ENCODE measurements at regions not wholly inside any gene's neighbourhood (a gene's known extent, or its start where the extent isn't known, plus 50 kb on each side); places are given as distances from the start of the nearest gene placed in this dataset.

DNA sequence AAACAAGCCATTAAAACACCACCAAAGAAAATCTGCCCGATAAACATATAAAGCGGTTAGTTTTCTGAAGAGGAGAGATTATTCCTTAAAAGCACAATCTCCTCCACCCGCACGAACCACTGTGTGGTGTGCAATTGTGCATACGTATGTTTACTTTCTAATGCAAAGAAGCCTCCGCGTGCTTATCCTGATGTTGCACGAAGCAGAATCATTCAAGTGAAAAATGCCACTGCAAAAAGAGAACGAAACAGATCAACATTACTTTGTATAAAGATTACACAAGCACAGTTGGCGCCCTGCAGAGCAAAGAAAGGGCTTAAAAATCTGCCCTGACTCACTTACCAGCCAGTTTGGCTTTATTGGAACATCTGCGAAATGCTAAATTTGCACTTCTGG, 166.8 kb downstream of the ZNF281 start:
- H3K9me3 ChIP-seq (ENCODE audit: insufficient read depth, low read length, severe bottlenecking), result no peaks in the 10 kb centered on the region
- H3K4me2 ChIP-seq (ENCODE audit: insufficient read depth, low read length), result no peak overlapping the region
- H3K9ac ChIP-seq (ENCODE audit: low read depth, low read length), result no peak overlapping the region
- peaks cover 20% of the 10 kb centered on the region for H3K27me3 ChIP-seq (ENCODE audit: insufficient read depth, low read length, poor library complexity)
- TF ChIP-seq EZH2 (IDR thresholded peaks at IDR 0.05; ENCODE audit: borderline replicate concordance, low read depth, low read length, severe bottlenecking), result no peak
- TF ChIP-seq, protein P1, sequence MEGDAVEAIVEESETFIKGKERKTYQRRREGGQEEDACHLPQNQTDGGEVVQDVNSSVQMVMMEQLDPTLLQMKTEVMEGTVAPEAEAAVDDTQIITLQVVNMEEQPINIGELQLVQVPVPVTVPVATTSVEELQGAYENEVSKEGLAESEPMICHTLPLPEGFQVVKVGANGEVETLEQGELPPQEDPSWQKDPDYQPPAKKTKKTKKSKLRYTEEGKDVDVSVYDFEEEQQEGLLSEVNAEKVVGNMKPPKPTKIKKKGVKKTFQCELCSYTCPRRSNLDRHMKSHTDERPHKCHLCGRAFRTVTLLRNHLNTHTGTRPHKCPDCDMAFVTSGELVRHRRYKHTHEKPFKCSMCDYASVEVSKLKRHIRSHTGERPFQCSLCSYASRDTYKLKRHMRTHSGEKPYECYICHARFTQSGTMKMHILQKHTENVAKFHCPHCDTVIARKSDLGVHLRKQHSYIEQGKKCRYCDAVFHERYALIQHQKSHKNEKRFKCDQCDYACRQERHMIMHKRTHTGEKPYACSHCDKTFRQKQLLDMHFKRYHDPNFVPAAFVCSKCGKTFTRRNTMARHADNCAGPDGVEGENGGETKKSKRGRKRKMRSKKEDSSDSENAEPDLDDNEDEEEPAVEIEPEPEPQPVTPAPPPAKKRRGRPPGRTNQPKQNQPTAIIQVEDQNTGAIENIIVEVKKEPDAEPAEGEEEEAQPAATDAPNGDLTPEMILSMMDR (IDR thresholded peaks at IDR 0.05; ENCODE audit: borderline replicate concordance, extremely low read depth, low read length, poor library complexity, severe bottlenecking), result no peak
- no peaks in the 10 kb centered on the region for H3K36me3 ChIP-seq (ENCODE audit: insufficient read depth, low read length)
- H3K4me3 ChIP-seq (ENCODE audit: low read depth in 1 of 2, low read length in 2 of 2), result no peak overlapping the region
- no peak overlapping the region for H2AFZ ChIP-seq (ENCODE audit: low read depth, low read length)
- no peaks in the 10 kb centered on the region for H3K4me1 ChIP-seq (ENCODE audit: insufficient read depth, low read length)
- H3K79me2 ChIP-seq (ENCODE audit: insufficient read depth, low read length), result no peaks in the 10 kb centered on the region
- no peaks in the 10 kb centered on the region for H4K20me1 ChIP-seq (ENCODE audit: insufficient read depth, low read length)
- DNase-seq (no peak), ATAC-seq (ENCODE audit: insufficient read depth, low read depth) (no peak)
- H3K27ac ChIP-seq (ENCODE audit: low read length), result no peak overlapping the region

DNA sequence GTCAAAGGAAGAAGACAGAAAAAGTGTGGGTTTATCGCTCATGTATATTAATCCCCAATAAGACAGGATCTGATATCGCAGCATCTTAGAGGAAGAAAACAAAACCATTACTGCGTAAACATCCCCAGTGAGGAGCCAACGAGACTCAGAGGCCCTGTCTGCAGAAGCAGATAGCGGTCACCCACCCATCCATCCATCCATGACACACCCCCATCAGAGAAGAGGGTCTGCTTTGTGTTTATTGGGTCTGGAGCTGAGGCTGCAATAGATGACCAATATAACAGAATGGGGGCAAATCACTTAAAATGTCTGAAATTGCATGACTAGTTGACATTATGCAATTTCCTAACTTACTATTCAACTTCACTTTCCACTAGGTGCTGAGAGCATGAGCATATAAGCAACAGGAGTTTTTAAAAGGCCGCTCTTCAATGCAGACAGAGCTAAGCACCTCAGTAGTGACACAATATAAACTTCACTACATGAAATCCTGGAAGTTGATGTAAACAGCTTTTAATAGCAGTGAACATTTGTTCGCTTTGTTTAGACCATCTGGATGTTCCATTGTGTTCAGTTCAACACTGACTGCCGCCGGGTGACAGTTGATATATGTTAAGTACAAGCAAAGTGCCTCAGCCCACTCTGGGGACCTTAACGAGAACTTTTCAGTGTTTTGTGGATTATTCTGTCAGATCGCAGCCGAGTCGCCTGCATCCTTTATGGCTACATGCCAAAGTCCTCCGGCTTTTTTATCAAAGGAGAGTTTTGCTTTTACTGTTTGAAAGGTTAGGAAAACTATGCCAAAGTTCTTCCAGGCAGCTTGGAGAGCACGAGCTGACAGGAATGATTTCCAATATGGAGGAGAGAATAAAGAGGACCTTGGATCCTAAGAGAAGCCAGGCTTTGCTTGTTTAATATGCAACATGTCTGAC, 167.5 kb downstream of the ZNF281 start:
- Histone ChIP-seq H4K20me1 (ENCODE audit: insufficient read depth, low read length) (no peaks in the 10 kb centered on the region), H3K9ac (ENCODE audit: low read depth, low read length) (no peak overlapping the region)

DNA sequence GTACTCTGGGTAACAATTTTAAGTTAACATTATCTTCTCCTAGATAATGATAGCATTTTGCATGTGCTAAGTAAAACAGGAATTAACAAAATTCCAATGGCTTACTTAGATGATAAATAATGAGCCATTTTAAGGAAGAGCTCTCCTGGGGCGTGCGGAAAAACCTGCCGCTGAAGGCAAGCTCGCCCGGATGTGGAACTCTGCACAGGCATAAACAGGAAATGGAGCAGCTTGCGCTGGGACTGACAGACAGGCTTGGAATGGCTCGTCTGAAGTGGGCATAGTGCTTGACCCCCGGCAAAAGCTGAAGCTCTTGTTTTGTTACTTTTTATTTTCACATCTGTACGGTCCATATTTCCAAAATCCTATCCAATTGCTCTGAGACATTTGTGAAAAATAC, 169.2 kb downstream of the ZNF281 start:
- no peak overlapping the region for H3K4me2 ChIP-seq (ENCODE audit: insufficient read depth, low read length)
- TF ChIP-seq EZH2 (IDR thresholded peaks at IDR 0.05; ENCODE audit: borderline replicate concordance, low read depth, low read length, severe bottlenecking), result no peak
- TF ChIP-seq, protein P1 (IDR thresholded peaks at IDR 0.05; ENCODE audit: borderline replicate concordance, extremely low read depth, low read length, poor library complexity, severe bottlenecking), result no peak
- no peak for ATAC-seq (ENCODE audit: insufficient read depth, low read depth)

More for the DNA sequence above, 167.5 kb downstream of the ZNF281 start:
- TF ChIP-seq, protein P1 (IDR thresholded peaks at IDR 0.05; ENCODE audit: borderline replicate concordance, extremely low read depth, low read length, poor library complexity, severe bottlenecking), result no peak
- no peak for TF ChIP-seq EZH2 (IDR thresholded peaks at IDR 0.05; ENCODE audit: borderline replicate concordance, low read depth, low read length, severe bottlenecking)
- Histone ChIP-seq H3K4me2 (ENCODE audit: insufficient read depth, low read length) (no peak overlapping the region), H3K27me3 (ENCODE audit: insufficient read depth, low read length, poor library complexity) (peaks cover 16% of the 10 kb centered on the region), H3K36me3 (ENCODE audit: insufficient read depth, low read length) (no peaks in the 10 kb centered on the region), H3K9me3 (ENCODE audit: insufficient read depth, low read length, severe bottlenecking) (no peaks in the 10 kb centered on the region), H3K4me1 (ENCODE audit: insufficient read depth, low read length) (no peaks in the 10 kb centered on the region), H3K4me3 (ENCODE audit: low read depth in 1 of 2, low read length in 2 of 2) (no peak overlapping the region), H3K27ac (ENCODE audit: low read length) (no peak overlapping the region), H3K79me2 (ENCODE audit: insufficient read depth, low read length) (no peaks in the 10 kb centered on the region), H2AFZ (ENCODE audit: low read depth, low read length) (no peak overlapping the region)
- ATAC-seq (ENCODE audit: insufficient read depth, low read depth) (no peak), DNase-seq (no peak)

More for the DNA sequence above, 169.2 kb downstream of the ZNF281 start:
- Histone ChIP-seq H2AFZ (ENCODE audit: low read depth, low read length) (no peak overlapping the region), H4K20me1 (ENCODE audit: insufficient read depth, low read length) (no peaks in the 10 kb centered on the region), H3K9me3 (ENCODE audit: insufficient read depth, low read length, severe bottlenecking) (no peaks in the 10 kb centered on the region), H3K27me3 (ENCODE audit: insufficient read depth, low read length, poor library complexity) (peaks cover 28% of the 10 kb centered on the region), H3K27ac (ENCODE audit: low read length) (no peak overlapping the region), H3K36me3 (ENCODE audit: insufficient read depth, low read length) (no peaks in the 10 kb centered on the region), H3K4me1 (ENCODE audit: insufficient read depth, low read length) (no peaks in the 10 kb centered on the region), H3K9ac (ENCODE audit: low read depth, low read length) (no peak overlapping the region), H3K79me2 (ENCODE audit: insufficient read depth, low read length) (no peaks in the 10 kb centered on the region), H3K4me3 (ENCODE audit: low read depth in 1 of 2, low read length in 2 of 2) (no peak overlapping the region)
- DNase-seq, result no peak
